GM19467 (cell line): ENCODE measurements at regions not wholly inside any gene's neighbourhood (a gene's known extent, or its start where the extent isn't known, plus 50 kb on each side); places are given as distances from the start of the nearest gene placed in this dataset.
A peak's percentile ranks its signal among the peaks of the same experiment; 100 is the strongest.
"Not testable (repeated sequence)": the region's sequence is repeated elsewhere in the genome, so short reads cannot be mapped to it uniquely, and the experiment has no call there.

Experiments used
- ATAC-seq: cut with Tn5 transposase; IDR thresholded peaks from one replicate; pipeline ENCODE4 v1.9.1; 2021; ENCODE audit warnings: mild to moderate bottlenecking, moderate library complexity; ENCODE audit not compliant: unreplicated experiment

DNA sequence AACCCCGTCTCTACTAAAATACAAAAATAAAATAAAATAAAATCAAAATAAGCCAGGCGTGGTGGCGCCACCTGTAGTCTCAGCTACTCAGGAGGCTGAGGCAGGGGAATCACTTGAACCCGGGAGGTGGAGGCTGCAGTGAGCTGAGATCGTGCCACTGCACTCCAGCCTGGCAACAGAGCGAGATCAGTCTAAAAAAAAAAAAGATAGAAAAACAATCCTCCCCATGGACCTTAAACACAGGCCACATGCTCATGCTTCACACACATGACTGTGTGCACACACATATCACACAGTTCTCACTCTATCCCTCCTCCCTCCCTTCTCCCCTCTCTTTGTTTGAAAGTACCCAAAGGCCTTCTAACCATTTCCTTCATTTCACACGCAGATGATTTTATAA is 667.6 kb downstream of the UQCRFS1 start:
- not testable (repeated sequence) for ATAC-seq

DNA sequence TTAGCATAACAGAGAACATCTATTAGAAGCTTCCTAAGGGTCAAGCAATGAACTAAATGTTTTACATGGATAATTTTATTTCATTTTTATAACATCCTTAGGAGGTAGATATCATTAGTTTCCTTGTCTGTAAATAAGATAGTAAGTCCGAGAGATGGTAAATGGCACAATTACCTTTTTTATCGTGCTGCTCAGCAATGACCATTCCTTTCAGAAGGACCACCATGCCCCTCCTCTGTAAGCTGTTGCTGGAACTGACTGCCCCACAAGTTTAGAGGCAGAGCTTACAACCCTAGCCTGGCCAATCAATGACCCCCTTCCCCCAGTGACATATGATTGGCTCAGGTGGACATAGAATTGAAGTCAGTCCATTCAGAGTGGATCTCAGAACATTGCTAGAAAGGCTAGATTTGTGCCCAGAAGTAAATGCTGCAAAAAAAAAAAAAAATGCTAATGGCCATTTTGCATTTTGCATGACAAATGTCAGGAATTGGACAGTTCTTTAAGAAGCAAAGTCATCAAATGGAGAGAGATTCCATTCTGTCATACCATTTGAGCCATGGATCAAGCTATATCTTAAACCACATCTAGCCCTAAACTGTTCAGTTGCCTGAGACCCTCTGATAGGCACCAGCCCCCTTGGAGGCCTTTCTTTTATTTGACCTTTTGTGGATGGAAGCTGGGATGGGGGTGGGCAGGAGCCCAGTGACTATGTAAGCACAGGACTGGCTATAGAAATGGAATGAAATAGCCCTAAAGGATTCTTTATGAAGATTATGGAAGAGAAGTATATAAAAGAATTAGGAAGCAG is 668.3 kb downstream of the UQCRFS1 start:
- no peak for ATAC-seq

DNA sequence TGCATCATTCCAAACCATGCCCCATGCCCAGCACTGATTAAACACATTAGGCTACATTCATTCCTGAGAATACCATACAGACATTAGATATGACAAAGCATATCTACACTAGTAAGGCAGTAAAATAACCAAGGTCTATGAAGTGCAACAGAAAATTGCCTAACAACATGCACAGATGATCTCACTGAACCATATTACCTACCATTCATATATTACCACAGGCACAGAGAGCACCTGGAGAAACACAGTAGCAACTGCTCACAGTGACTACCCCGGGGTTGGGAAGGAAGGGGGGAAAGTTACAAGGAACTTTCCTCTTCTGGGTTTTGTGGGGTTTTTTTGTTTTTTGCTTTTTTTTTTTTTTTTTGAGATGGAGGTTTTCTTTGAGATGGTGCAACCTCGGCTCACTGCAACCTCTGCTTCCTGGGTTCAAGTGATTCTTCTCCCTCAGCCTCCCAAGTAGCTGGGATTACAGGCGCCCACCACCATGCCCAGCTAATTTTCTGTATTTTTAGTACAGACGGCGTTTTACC is 669.6 kb downstream of the UQCRFS1 start:
- peak; percentile 33 for ATAC-seq

DNA sequence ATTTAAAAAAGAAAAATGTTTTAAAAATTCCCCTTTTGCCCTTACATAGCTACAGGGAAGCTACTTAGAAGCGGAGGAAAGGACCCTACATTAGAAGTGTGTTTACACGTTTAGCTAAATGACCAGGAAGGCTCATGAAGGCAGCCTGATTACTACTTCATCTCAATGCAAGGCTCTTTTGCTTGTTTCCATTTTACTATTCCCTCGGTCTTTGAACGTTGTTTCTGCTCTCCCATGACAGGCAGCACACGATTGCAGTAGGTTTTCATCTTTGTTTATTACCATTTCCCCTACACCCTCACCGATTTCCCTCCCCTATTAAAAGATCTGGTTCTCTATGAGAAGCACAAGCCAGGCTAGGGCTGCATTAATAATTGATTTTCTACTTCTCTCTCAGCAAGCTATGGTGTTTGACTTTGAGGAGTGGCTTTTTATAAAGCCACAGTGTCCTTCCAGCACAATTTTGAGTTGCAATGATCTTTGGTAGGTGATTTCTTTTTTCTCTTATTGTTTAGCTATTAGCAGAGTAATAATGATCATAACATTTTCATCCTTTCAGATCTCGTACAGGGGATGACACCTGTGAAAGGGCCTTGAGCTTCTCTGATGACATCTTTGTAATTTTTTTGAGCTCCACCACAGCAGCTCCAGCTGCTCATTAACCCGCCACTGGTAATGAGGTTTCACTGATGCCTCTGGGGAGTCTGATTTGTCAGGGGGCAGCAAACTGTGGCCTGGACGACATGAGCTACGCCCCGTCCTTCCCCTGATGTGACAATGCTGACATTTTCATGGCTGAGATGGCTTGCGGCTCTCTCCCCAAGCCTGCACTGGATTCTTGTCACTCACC is 670.3 kb downstream of the UQCRFS1 start:
- ATAC-seq, result peak; percentile 77

DNA sequence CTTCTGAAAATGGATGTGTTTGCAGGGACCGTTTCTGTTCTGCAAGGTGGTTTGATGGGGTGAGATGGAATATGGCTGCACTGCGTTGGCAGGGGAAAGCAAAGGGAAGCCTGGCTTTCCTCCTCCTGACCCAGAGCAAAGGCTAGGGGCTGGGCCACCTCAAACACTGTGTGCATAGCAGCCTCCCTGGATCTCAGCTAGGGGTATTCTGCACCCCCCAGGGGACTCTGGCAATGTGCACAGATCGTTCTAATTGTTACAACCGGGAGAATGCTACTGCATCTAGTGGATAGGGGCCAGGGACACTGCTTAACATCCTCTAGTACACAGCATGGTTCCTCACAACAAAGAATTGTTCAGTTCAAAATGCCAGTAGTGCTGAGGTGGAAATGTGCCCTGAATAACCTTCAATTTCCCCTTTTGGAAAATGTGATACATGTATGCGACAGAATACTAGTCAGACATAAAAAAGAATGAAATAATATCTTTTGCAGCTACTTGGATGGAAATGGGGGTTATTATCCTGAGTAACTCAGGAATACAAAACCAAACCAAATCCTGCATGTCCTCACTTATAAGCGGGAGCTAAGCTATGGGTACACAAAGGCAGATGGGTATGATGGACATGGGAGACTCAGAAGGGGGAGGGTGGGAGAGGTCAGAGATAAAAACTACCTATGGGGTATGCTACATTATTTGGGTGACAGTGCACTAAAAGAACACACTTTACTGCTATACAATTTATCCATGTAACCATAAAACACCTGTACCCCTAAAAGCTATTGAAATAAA is 671.2 kb downstream of the UQCRFS1 start:
- no peak for ATAC-seq

DNA sequence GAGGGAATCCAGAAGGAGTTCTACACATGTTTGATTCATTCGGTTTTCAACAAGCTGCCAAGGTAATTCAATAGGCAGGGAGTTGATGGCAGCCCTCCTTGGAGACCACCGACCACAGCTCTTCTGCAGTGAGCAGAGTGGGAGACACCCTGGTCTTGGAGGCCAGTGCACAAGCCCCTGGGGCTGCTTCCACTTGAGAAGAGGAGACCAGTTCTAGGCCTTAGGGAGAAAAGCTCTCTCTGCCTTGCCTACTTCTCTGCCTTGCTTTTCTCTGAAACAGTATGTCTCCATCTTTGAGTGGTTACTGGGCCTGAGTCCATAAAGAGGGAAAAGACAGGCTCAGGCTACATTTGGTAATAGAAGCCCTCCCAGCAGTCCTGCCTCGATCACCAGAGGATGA is 671.9 kb downstream of the UQCRFS1 start:
- ATAC-seq, result no peak

DNA sequence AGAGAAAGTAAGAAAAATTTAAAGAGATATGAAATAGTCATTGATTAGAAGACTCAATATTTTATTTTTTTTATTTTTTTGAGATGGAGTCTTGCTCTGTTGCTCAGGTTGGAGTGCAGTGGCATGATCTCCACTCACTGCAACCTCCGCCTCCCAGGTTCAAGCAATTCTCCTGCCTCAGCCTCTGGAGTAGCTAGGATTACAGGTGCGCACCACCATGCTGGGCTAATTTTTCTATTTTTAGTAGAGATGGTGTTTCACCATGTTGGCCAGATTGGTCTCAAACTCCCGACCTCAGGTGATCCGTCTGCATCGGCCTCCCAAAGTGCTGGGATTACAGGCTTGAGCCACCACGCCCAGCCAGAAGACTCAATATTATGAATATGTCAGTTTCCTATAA is 672.6 kb downstream of the UQCRFS1 start:
- not testable (repeated sequence) for ATAC-seq

DNA sequence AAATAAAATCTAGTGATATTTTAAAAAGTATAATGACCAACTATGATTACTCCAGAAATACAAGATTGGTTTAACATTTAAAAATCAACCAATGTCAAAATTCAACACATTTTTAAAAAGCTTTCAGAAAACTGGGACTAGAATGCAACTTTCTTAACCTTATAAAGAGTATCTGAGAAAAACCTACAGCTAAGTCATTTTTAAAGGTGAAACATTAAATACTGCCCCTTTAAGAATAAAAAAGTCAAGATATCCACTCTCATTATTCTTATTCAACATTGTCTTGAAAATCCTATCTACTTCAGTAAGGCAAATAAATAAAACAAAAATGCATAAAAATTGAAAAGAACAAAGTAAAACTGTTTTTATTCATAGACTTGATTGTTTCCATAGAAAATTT is 673.2 kb downstream of the UQCRFS1 start:
- no peak for ATAC-seq

DNA sequence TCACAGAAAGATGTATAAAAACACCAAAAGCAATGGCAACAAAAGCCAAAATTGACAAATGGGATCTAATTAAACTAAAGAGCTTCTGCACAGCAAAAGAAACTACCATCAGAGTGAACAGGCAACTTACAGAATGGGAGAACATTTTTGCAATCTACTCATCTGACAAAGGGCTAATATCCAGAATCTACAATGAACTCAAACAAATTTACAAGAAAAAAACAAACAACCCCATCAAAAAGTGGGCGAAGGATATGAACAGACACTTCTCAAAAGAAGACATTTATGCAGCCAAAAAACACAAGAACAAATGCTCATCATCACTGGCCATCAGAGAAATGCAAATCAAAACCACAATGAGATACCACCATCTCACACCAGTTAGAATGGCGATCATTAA is 674.4 kb downstream of the UQCRFS1 start:
- not testable (repeated sequence) for ATAC-seq

DNA sequence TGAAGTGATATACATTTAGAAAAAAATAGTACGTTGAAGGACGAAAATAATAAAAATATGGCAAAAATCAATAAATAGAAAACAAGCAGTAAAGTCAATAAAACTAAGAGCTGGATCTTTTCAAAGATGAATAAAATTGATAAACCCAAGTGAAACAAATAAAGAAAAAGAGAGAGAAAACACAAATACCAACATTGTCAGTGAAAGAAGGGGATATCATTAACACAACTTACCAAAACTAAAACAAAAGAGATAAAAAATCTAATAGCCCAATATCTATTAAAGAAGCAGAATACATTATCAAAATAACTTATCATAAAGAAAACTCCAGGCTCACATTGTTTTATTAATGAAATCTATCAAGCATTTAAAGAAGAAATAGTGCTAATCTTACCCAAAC is 675.1 kb downstream of the UQCRFS1 start:
- ATAC-seq, result no peak

DNA sequence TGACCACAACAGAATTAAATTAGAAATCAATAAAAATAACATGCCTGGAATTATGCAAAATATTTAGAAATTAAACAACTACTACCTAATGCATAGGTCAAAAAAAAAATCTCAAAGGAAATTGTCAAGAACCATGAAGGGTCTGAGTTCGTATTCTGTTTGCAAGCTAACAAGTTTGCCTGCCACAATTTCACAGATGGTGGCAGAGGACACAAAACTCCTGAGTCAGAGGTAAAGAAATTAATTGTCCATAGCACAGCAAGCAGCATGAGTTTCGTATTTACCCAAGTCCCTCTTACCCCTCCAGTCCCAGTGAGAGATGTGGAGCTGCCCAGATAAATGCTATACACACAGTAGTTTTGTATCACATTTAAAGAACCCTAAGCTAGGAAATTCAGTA is 675.9 kb downstream of the UQCRFS1 start:
- ATAC-seq, result no peak

DNA sequence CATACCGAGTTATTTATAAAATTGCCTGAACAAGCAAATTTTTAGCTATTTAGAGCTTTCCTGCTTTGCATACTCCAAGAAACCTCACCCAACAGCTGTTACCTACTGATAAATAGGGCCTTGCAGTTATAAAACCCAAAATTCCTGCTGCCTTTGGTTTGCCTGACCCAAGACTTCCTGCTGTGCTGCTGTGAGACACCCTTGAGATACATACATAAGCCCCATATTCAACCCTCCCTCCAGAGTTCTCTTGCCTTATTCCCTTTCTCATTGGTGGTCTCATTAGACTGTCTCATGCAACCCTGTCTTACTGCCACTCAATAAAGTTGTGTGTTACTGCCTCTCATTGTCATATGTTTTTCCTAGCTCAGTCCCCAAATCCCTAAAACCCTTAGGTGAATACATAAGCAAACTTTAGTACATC is 677.6 kb downstream of the UQCRFS1 start:
- no peak for ATAC-seq

DNA sequence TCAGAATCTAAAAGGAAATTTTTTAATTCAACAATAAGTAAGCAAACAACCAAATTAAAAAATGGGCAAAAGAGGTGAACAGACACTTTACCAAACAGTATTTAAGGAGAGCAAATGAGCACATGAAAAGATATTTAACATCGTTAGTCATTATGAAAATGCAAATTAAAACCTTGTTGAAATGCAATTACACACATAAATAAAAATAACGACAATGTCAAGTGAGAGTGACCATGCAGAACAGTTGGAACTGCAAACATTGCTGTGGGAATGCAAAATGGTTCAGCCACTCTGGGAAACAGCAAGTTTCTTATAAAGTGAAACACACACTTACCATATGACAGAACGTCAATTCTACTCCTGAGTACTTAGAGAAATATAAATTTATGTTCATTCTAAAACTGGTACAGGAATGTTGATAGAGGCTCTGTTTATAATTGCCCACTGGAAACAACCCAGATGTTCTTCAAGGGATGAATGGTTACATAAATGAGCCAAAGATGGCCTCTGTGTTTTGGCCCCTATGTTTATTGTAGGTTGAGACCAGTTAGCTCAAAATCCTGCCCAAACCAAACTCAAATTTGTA is 678.1 kb downstream of the UQCRFS1 start:
- no peak for ATAC-seq

DNA sequence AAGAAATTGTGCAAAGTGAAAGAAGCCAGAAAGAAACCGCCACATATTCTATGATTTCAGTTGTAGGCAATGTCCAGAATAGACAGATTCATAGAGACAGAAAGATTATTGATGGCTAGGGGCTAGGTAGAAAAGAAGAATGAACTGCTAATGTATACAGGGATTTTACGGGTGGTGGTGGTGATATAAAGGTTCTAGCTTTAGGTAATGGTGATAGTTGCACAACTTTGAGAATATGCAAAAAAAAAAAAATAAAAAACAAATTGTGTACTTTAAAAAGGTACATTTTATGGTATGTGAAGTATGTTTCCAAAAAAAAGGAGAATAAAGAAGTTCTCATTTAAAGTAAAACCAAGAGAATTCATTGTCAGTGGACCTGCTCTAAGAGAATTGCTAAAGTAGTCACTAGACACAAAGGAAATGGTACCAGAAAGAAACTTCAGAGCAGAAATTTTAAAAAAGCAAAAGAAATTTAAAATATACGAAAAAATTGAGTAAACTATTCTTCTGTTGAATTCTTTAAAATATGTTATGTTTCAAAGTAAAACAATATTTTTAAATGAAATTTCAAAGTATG is 680.1 kb downstream of the UQCRFS1 start:
- no peak for ATAC-seq

DNA sequence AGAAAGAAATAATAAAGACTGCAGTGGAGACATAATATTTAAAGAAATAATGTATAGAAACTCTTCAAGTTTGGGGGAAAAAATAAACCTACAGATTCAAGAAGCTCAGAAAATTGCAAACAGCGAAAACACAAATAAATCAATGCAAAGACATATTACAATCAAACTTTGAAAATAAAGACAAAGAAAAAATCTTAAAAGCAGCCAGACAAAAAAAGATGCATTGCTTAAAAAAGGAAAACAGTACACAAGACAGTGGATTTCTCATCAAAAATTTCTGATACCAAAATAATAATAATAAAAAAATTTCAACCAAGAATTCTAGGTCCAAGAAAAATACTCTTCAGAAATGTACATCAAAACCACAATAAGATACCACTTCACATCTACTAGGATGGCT is 681.0 kb downstream of the UQCRFS1 start:
- no peak for ATAC-seq

DNA sequence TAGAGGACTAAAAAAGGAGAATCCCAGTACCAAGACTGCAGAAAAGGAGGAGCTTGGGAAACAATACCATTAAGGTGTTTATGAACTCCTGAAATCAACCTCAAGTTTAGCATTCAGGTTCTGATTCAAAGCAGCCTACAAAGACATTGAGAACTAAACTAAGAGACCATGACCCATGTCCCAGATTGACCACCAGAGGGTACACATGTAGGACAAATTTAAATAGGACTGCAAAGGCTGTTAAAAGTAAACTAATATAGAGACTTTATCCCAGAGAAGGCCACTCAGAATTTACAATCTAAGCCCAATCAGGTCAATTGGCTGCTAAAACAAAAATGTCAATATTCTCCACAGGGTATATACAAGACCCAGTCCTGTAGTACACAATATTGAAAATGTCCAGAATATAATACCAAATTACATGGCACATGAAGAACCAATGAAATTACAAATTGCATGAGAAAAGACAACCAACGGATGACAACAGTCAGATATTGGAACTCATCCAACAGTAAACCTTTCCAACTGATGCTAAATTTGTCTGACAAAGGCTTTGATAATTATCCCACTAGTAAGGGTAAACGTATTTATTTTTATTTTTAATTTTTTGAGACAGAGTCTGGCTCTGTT is 682.4 kb downstream of the UQCRFS1 start:
- ATAC-seq, result no peak

DNA sequence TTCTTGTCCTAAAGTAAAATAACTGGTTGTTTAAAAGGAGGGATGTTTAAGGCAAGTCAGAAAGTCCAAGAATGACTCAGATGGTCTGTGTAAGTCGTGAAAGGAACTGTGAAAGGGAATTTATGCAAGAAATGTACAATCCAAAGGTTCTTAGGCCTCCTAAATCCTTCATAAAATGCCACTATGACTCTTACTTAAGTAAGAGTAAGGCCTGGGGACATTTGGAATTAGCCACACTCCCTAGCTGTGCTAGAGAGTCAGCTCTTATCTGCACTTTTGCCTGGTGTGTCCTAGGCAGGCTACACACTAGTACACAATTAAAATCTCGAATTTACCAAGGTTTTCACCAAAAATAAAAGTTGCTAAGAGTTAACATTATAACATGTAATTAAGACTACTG is 686.9 kb downstream of the UQCRFS1 start:
- ATAC-seq, result no peak

DNA sequence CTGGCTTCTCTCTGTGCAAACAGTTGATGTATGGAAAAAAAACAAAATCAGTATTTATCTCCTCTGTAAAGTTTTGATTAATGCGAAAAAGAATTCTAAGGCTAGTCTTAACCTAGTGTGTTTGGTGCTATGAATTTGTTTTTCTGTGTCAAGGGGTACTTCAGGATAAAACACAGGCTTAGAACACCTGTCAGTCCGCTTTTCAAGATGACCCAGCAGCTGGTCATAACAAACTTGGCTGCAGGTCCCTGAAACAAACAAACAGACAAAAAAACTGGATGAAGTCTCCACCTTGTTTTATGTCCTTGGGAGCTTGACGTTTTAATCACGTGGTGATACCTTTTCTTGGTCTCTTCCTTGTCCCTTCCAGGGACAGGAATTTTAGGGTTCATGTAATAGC is 689.3 kb downstream of the UQCRFS1 start:
- ATAC-seq, result no peak

DNA sequence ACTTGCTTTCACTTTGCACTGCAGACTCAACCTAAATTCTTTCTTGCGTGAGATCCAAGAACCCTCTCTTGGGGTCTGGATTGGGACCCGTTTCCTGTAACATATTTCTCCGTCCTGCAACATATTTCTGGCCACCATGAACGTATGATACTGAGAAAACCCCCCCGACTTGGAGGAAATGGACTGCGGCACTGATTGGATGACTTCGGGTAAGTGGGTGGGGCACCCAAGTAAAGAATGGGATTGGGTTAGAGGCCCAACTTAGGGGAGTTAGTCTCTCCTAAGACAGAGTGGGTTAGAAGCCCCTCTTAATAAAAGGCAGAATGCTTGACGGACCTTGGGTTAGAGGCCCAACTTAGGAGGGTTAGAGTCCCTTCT is 690.4 kb downstream of the UQCRFS1 start:
- ATAC-seq, result no peak
